Hypothalamus (tissue), 51 donors: ENCODE measurements at regions not wholly inside any gene's neighbourhood (a gene's known extent, or its start where the extent isn't known, plus 50 kb on each side); places are given as distances from the start of the nearest gene placed in this dataset.

Source experiments
- DNase-seq, 51 donors: peaks; one replicate each; lab custom pipeline; 2025; lab: John Stamatoyannopoulos, UW

DNA sequence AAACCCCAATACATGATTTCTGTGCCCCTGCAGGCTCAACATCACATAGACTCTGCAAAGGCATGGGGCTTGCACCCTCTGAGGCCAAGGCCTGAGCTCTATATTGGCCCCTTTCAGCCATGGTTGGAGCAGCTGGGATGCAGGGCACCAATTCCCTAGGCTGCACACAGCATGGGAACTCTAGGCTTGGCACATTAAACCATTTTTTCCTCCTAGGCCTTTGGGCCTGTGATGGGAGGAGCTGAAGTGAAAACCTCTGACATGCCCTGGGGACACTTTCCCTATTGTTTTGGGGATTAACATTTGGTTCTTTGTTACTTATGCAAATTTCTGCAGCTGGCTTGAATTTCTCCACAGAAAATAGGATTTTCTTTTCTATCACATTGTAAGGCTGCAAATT is 1629.5 kb downstream of the OTOL1 start:
- no peak for DNase-seq
